Transverse colon (tissue), 4 donors: ENCODE measurements at regions not wholly inside any gene's neighbourhood (a gene's known extent, or its start where the extent isn't known, plus 50 kb on each side); places are given as distances from the start of the nearest gene placed in this dataset.
A peak's percentile ranks its signal among the peaks of the same experiment; 100 is the strongest.

ENCODE experiments used
- CTCF ChIP-seq, 5 experiments: fragments of 200-600 bp in 3 of 5; fragments of 450-650 bp in 2 of 5; sonication (generic) in 3 of 5; IDR thresholded peaks; 1 replicate in 2 of 5; 2 replicates in 3 of 5; pipeline ENCODE4 v1.5.1; 2016 to 2017; ENCODE audit warnings: antibody characterized with exemption in 5 of 5, inconsistent platforms in 3 of 5, mild to moderate bottlenecking in 2 of 5, moderate library complexity in 1 of 5
- EP300 ChIP-seq: sonication (generic); formaldehyde crosslinking; IDR thresholded peaks from one replicate; pipeline ENCODE4 v1.6.1; 2017; ENCODE audit warnings: antibody characterized with exemption, low read depth
- POLR2A ChIP-seq: fragments of 450-650 bp; IDR thresholded peaks from one replicate; pipeline ENCODE4 v1.6.1; 2016; ENCODE audit warnings: antibody characterized with exemption, mild to moderate bottlenecking, moderate library complexity
- POLR2AphosphoS5 ChIP-seq, 3 donors: sonication (generic); formaldehyde crosslinking; IDR thresholded peaks; one replicate each; pipeline ENCODE4 v1.6.1; 2016; ENCODE audit warnings: antibody characterized with exemption in 3 of 3

- TF ChIP-seq CTCF (IDR thresholded peaks at IDR 0.05) (peak in 1 of 5 experiments; percentile 48), POLR2A (no peak), EP300 (no peak), POLR2AphosphoS5 (IDR thresholded peaks at IDR 0.05) (peak in 1 of 3 donors; percentile 17)
Observed at GRCh38 chrX:131778269-131779218, 234.7 kb downstream of the OR13H1 start.
